Upper lobe of left lung (tissue), 6 donors: ENCODE measurements at regions not wholly inside any gene's neighbourhood (a gene's known extent, or its start where the extent isn't known, plus 50 kb on each side); places are given as distances from the start of the nearest gene placed in this dataset.
A peak's percentile ranks its signal among the peaks of the same experiment; 100 is the strongest.

Experiments used
- ATAC-seq, 2 donors: fragments of 200-7000 bp; cut with Tn5 transposase; one replicate each; pipeline ENCODE4 v1.9.1; 2022; ENCODE audit warnings: mild to moderate bottlenecking in 2 of 2, moderate library complexity in 2 of 2; ENCODE audit not compliant: low FRiP score in 2 of 2
- DNase-seq, 2 donors: peaks; one replicate each; pipeline ENCODE4 v3.0.0-alpha.2; 2019 to 2020
- H3K27ac ChIP-seq, 4 donors: fragments of 200-600 bp; sonication (generic); one replicate each; pipeline ENCODE4 v1.5.1; 2016 to 2019
- H3K27me3 ChIP-seq, 4 donors: fragments of 200-600 bp; sonication (generic); one replicate each; pipeline ENCODE4 v1.5.1; 2017 to 2019
- H3K36me3 ChIP-seq, 4 donors: fragments of 200-600 bp; sonication (generic); one replicate each; pipeline ENCODE4 v1.5.1; 2016 to 2019
- H3K4me1 ChIP-seq, 4 donors: fragments of 200-600 bp; sonication (generic); one replicate each; pipeline ENCODE4 v1.5.1; 2018 to 2019
- H3K4me3 ChIP-seq, 4 donors: fragments of 200-600 bp; sonication (generic); one replicate each; pipeline ENCODE4 v1.5.1; 2017 to 2019; ENCODE audit warnings: mild to moderate bottlenecking in 2 of 4, moderate library complexity in 1 of 4
- H3K9me3 ChIP-seq, 4 donors: fragments of 200-600 bp; sonication (generic); one replicate each; pipeline ENCODE4 v1.5.1; 2018 to 2019
- EP300 ChIP-seq, 4 donors: sonication (generic); formaldehyde crosslinking; IDR thresholded peaks; one replicate each; pipeline ENCODE4 v1.5.1; 2017; ENCODE audit warnings: antibody characterized with exemption in 4 of 4, control low read depth in 2 of 4
- POLR2A ChIP-seq, 4 donors: fragments of 450-650 bp; IDR thresholded peaks; one replicate each; pipeline ENCODE4 v1.5.1; 2016 to 2017; ENCODE audit warnings: antibody characterized with exemption in 4 of 4, mild to moderate bottlenecking in 2 of 4
- POLR2AphosphoS5 ChIP-seq, 2 donors: sonication (generic); formaldehyde crosslinking; IDR thresholded peaks; one replicate each; pipeline ENCODE4 v1.5.1; 2017; ENCODE audit warnings: antibody characterized with exemption in 2 of 2
- WGBS, 2 donors: methylation state at CpG; one replicate each; pipeline ENCODE4 v1.1.5; 2017 to 2018; 5-methylcytosine and 5-hydroxymethylcytosine counted together
- TF ChIP-seq, protein P1 (sequence below), 6 experiments: fragments of 450-650 bp in 4 of 6; fragments of 200-600 bp in 2 of 6; sonication (generic) in 2 of 6; IDR thresholded peaks; one replicate each; pipeline ENCODE4 v1.5.1; 2016 to 2019; ENCODE audit warnings: antibody characterized with exemption in 6 of 6
- donor health status: DM: no; HTN: no; CAD: no; lungs with moderate emphysema.
- donor health status: DM: no; HTN: yes; CAD: no; lungs with severe emphysema.

DNA sequence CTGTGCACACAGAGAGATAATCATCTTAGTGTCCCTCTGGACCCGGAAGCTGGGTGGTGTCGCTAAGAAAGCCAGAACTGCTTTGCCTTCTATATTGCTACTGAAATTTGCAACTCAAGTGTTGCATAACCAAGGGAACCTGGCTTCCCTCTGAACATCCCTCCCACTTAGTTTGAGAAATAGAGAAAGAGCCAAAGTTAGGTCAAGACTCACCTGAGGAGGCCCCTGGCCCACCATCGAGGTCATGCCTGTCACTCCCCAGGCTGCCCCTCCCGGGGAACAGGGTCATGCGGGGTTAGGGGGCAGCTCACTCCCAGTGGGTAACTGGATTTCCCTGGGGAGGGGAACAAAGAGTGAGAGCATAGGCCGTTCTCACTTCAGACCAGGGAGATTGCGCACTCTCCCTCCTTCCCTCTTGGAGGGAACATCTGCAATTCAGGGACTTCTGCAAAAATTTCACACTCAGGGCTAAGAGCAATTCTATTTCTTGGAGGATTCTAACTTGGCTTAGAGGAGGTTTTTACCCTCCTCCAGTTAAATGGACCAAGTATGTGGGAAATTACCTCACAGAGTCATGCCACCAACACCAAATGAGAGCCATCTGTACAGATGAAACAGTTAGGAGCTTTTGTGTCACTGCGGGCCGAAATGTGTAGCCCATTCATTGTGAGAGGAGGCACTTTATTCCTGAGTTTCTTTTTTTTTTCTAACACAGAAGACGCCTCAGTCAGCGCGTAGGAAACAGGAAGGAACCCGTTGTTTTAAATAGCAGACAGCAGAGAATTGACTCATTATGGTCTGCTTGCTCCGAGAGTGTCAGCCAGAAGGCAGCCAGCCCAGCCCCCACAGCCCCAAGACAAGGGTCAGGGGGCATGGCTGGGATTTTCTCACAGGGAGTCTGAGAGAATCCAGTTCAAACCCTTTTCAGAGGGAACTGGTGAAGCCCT lies 221.3 kb downstream of the ARHGAP12 start:
- Histone ChIP-seq H3K4me1 (peaks cover 31 to 47% (median 40%) of the 10 kb centered on the region in 4 donors), H3K36me3 (no peaks in the 10 kb centered on the region), H3K4me3 (peak overlapping the region in 2 of 4 donors; percentile 16 to 18), H3K9me3 (peaks cover 3 to 6% (median 4%) of the 10 kb centered on the region in 4 donors), H3K27ac (peak overlapping the region; percentile 75 to 90 (median 85)), H3K27me3 (no peaks in the 10 kb centered on the region)
- WGBS, 2 donors: 11 to 15% methylated on average over 11 to 14 of the region's 14 CpGs
- TF ChIP-seq POLR2AphosphoS5 (IDR thresholded peaks at IDR 0.05) (peak; percentile 10 to 44), POLR2A (IDR thresholded peaks at IDR 0.05) (peak in 1 of 4 donors; percentile 47), EP300 (IDR thresholded peaks at IDR 0.05) (no peak)
- TF ChIP-seq, protein P1, sequence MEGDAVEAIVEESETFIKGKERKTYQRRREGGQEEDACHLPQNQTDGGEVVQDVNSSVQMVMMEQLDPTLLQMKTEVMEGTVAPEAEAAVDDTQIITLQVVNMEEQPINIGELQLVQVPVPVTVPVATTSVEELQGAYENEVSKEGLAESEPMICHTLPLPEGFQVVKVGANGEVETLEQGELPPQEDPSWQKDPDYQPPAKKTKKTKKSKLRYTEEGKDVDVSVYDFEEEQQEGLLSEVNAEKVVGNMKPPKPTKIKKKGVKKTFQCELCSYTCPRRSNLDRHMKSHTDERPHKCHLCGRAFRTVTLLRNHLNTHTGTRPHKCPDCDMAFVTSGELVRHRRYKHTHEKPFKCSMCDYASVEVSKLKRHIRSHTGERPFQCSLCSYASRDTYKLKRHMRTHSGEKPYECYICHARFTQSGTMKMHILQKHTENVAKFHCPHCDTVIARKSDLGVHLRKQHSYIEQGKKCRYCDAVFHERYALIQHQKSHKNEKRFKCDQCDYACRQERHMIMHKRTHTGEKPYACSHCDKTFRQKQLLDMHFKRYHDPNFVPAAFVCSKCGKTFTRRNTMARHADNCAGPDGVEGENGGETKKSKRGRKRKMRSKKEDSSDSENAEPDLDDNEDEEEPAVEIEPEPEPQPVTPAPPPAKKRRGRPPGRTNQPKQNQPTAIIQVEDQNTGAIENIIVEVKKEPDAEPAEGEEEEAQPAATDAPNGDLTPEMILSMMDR (IDR thresholded peaks at IDR 0.05): no peak
- ATAC-seq: peak; percentile 78 to 88
- DNase-seq: peak; percentile 32 to 54

- DNase-seq (no peak), ATAC-seq (no peak)
- Histone ChIP-seq H3K36me3 (no peaks in the 10 kb centered on the region), H3K9me3 (peaks cover 0 to 6% (median 4%) of the 10 kb centered on the region in 4 donors), H3K27me3 (no peaks in the 10 kb centered on the region), H3K27ac (peak overlapping the region; percentile 75 to 90 (median 85)), H3K4me3 (peak overlapping the region in 2 of 4 donors; percentile 16 to 18), H3K4me1 (peaks cover 36 to 53% (median 48%) of the 10 kb centered on the region in 4 donors)
- WGBS, 2 donors: 47 to 51% methylated on average over 7 of the region's 7 CpGs
- TF ChIP-seq, protein P1 (IDR thresholded peaks at IDR 0.05): no peak
- TF ChIP-seq POLR2A (IDR thresholded peaks at IDR 0.05): no peak
Observed at GRCh38 chr10:31706464-31707092, 222.1 kb downstream of the ARHGAP12 start.

DNA sequence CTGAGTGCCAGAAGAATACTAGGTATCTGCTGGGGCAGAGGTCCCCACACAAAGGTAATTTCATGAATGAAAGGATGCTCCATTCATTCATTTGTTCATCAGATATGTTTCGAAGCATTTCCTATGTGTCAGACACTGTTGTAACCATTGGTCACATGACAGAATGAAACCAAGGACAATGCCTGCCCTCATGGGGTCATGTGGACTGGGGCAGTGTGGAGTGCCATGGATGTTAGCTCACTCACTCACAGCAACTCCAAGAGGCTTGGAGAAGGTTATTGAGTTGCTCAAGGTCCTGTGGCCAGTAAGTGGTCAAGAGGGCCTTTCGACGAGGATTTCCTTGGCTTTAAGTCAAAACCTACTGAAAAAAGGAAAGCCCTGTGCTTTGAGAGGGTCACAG lies 223.5 kb downstream of the ARHGAP12 start:
- Histone ChIP-seq H3K4me3 (no peak overlapping the region), H3K36me3 (no peaks in the 10 kb centered on the region), H3K27me3 (no peaks in the 10 kb centered on the region), H3K9me3 (no peaks in the 10 kb centered on the region), H3K27ac (peak overlapping the region in 3 of 4 donors; percentile 81 to 90 (median 89)), H3K4me1 (peaks cover 49 to 64% (median 61%) of the 10 kb centered on the region in 4 donors)
- no peak for TF ChIP-seq EP300 (IDR thresholded peaks at IDR 0.05)
- TF ChIP-seq, protein P1 (IDR thresholded peaks at IDR 0.05): no peak
- TF ChIP-seq POLR2AphosphoS5 (IDR thresholded peaks at IDR 0.05): no peak
- no peak for TF ChIP-seq POLR2A (IDR thresholded peaks at IDR 0.05)
- ATAC-seq (no peak), DNase-seq (no peak)
- WGBS, 2 donors: 71 to 72% methylated on average over 3 of the region's 3 CpGs

GRCh38 chr10:31704195-31704594 lies 224.4 kb downstream of the ARHGAP12 start:
- Histone ChIP-seq H3K27ac (peak overlapping the region in 1 of 4 donors; percentile 24), H3K36me3 (no peaks in the 10 kb centered on the region), H3K4me3 (no peak overlapping the region), H3K27me3 (no peaks in the 10 kb centered on the region), H3K4me1 (peaks cover 58 to 68% (median 66%) of the 10 kb centered on the region in 4 donors), H3K9me3 (no peaks in the 10 kb centered on the region)
- TF ChIP-seq POLR2A (IDR thresholded peaks at IDR 0.05) (no peak), POLR2AphosphoS5 (IDR thresholded peaks at IDR 0.05) (no peak), EP300 (IDR thresholded peaks at IDR 0.05) (no peak)
- TF ChIP-seq, protein P1 (IDR thresholded peaks at IDR 0.05): no peak
- WGBS, 2 donors: 85 to 86% methylated on average over 1 of the region's 1 CpG
- no peak for DNase-seq
- no peak for ATAC-seq
